H1 (cell line): ENCODE measurements at regions not wholly inside any gene's neighbourhood (a gene's known extent, or its start where the extent isn't known, plus 50 kb on each side); places are given as distances from the start of the nearest gene placed in this dataset.

Experiments used
- EGR1 ChIP-seq: IDR thresholded peaks from 2 replicates; pipeline ENCODE4 v1.6.1; 2011; ENCODE audit warnings: low read depth, low read length, borderline replicate concordance
- MAX ChIP-seq: IDR thresholded peaks from 2 replicates; pipeline ENCODE4 v1.6.1; 2012; ENCODE audit warnings: inconsistent platforms
- RBBP5 ChIP-seq: IDR thresholded peaks from 2 replicates; pipeline ENCODE4 v1.7.1; 2012; ENCODE audit warnings: low read depth, mild to moderate bottlenecking, inconsistent platforms, low read length, moderate library complexity, borderline replicate concordance
- SRF ChIP-seq: IDR thresholded peaks from 2 replicates; pipeline ENCODE4 v1.6.1; 2011; ENCODE audit warnings: mild to moderate bottlenecking, low read depth, low read length, moderate library complexity

DNA sequence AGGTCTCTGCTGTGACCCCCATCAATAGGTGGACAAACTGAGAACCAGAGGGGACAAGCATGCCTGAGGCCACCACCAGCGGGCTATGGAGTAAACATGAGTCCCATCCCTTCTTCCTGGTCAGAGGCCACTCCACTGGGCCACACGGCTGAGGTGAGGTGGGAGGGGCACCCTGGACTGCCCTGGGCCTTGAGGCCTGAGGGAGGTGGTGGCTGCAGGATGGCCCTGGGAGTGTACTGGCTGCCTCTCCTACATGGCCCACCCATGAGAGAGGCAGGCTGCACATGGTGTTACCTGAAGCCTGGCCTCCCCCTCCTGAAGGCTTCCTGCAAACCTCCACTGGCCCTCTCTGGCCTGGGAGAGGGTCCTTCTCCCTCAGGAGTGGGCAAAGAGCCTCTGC is 222.4 kb downstream of the TUBA3C start (continued):
- TF ChIP-seq EGR1 (no peak), RBBP5 (no peak), SRF (no peak), MAX (no peak)
